Loucy (cell line): ENCODE measurements at regions not wholly inside any gene's neighbourhood (a gene's known extent, or its start where the extent isn't known, plus 50 kb on each side); places are given as distances from the start of the nearest gene placed in this dataset.

Experiments used
- EZH2phosphoT487 ChIP-seq: fragments of 200-600 bp; IDR thresholded peaks from 2 replicates; pipeline ENCODE4 v1.6.1; 2018; ENCODE audit warnings: antibody characterized with exemption, mild to moderate bottlenecking, moderate library complexity, borderline replicate concordance
- TF ChIP-seq, protein P1 (sequence below): fragments of 200-600 bp; sonication (generic); conservative IDR thresholded peaks from 2 replicates; pipeline ENCODE4 v1.5.1; 2014; ENCODE audit warnings: mild to moderate bottlenecking, antibody characterized with exemption, low read length

DNA sequence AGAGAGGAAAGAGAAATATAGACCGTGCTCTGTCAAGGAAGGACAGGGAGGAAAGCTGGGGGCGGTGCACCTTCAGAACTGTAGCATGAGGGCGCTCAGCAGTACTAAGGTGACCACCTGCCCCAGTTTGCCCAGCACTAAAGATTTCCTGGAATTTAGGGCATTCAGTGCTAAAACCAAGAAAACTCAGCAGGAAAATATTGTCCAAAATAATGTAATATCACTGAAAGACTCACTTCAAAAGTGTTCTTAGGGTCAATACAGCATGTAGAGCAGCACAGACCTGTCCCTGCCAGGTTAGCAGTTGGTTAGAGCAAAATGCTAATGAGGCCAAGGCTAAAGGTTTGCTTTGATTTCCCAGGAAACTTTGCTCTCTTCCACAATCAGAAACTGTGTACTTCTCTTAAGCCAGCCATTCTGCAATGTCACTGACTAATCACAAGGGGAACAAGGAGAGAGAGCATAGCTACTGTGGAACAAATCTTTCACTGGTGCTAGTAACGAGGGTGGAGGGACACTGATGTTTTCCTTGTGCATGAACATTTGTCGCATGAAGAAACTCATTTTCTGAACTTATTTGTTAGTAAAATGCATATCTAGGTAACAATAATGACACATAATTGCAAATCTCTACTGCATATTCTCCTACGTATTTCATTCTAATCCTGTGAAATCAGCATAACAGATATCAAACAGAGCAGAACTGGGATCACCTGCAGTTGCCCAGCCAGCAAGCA, 53.0 kb upstream of the GRAMD2B start:
- TF ChIP-seq, protein P1, sequence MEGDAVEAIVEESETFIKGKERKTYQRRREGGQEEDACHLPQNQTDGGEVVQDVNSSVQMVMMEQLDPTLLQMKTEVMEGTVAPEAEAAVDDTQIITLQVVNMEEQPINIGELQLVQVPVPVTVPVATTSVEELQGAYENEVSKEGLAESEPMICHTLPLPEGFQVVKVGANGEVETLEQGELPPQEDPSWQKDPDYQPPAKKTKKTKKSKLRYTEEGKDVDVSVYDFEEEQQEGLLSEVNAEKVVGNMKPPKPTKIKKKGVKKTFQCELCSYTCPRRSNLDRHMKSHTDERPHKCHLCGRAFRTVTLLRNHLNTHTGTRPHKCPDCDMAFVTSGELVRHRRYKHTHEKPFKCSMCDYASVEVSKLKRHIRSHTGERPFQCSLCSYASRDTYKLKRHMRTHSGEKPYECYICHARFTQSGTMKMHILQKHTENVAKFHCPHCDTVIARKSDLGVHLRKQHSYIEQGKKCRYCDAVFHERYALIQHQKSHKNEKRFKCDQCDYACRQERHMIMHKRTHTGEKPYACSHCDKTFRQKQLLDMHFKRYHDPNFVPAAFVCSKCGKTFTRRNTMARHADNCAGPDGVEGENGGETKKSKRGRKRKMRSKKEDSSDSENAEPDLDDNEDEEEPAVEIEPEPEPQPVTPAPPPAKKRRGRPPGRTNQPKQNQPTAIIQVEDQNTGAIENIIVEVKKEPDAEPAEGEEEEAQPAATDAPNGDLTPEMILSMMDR = no peak
- no peak for TF ChIP-seq EZH2phosphoT487
